ENCODE measurements at regions not wholly inside any gene's neighbourhood (a gene's known extent, or its start where the extent isn't known, plus 50 kb on each side); places are given as distances from the start of the nearest gene placed in this dataset.

GRCh38 chr3:27943106-27943505, 221.0 kb upstream of the EOMES start:
- DNase-seq: no peak

DNA sequence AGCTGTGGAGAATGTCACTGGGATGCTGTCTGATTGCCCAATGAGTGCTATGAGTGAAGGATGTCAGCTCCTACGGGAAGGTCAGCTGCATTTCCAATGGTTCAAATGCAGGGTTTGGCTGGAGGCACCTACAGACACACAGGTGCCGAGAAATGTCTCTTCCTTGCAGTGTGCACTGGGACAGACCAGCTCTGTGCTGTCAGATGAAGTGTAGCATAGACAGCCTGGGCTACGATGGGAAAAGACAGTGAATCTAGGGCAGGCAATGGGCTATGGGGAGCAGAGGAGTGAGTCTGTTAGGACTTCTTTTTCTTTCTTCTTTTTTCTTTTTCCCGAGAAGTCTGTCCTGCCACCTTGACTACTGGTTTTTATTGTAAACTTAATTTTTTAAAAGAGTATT, 223.1 kb upstream of the EOMES start:
- DNase-seq: no peak

- no peak for DNase-seq
Measured at GRCh38 chr3:27960133-27960532, 238.0 kb upstream of the EOMES start.

DNA sequence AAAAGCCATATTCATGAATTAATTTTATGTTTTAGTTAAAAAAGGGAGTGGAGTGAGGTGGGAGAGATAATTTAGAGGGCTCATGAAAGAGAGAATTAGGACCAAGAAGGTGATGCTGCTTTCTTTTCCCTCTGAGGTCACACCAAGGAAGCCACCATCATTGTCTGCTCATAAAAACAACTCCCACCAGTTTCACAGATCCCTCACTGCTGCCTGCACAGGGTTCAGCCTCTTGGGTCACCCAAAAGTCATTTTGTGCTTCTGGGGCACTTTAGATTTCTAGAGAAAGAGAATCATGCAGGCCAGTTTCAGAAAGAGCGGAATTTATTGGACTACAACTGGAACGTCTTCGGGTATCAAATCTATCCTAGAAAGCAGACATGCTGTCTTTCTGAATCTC, 241.4 kb upstream of the EOMES start:
- DNase-seq: no peak

GRCh38 chr3:27971600-27971999, 249.5 kb upstream of the EOMES start:
- DNase-seq: no peak

DNA sequence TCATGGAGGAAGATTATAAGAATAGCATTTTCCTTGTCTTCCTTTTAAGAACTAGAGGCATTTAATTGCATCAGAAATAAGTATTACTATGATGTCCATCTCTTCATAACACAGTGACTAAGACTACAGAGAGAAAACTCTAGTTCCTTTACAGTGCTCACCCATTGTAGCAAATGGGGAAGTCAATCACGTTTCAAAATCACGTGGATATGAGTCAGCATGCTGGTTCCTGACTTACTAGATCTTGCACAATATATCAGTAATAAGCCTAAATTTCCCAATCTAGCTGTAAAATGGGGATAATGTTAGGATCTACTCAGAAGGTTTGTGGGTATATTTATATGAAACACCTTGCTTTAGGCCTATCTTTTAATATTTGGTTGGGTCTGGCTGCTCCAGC, 254.8 kb upstream of the EOMES start:
- DNase-seq: no peak

GRCh38 chr3:27978440-27978839, 256.3 kb upstream of the EOMES start:
- no peak for DNase-seq

DNA sequence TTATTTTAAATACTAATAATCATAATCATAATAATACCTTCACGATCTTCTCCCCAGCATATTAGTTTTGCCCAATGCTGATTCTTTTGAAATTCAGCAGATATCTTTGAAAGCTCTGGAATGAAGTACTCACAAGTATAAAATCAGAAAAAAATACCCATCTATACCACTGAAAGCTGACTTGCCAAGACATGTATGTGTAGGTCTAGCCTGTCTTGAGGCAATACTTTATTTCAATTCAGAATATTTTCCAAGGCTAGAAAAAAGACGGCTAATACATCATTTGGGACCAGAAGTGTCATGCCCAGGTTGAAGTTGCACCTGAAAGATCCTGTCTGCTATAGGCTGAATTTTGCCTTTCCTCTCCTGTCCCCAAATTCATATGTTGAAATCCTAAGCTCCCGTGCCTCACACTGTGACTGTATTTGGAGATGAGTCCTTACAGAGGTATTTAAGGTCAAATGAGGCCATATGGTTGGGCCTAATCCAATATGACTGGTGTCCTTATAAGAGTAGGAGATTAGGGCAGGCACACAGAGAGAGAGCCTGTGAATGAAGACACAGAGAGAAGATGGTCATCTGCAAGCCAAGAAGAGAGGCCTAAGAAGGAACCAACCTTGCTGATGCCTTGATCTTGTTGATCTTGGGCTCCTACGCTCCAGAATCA, 255.9 kb upstream of the CMC1 start:
- DNase-seq: no peak

DNA sequence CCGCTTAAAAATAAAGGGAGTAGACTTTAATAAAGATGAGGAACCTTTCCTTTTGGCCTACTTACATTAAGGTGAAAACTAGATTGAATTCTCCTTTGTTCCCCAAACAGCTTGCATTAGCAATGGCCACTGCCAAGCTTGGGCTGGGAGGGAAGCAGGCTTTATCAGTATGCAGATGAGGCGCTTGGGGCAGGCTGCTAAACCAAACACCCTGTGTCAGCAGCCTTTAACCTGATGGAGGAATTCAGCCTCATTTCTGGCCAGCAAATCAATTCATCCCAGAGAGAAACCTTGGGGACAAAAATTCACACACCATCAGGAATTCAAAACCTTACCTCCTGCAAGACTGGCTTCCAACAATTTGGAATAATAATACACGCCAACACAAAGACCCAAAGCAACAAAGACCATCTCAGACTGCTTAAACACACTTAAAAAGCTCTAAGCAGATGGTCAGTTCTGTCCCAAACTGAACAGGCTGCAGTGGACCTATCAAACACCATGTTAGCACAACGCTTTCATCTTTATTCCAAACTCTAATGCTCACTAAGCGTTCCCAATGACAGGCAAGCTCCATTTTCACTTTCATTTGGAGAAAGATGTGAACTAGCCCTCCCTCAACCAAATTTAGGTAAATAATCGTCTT, 255.1 kb upstream of the CMC1 start:
- no peak for DNase-seq

DNA sequence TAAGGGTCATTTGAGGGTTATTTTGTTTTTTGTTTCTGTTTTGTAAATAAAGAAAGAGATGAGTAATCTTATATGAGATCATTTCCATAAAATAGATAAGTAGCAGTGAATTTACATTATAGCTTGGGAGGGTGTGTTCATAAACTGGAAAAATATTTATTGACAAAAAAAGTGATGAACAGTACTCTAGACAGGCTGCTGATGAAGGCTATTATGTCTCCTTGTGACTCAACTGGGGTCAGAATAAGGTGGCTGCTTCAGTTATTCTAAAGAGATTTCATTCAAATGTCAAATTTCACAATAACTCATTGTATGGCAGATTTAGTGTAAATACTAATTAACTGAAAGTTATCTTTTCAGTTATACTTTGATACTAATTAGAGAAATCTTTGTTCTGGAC, 251.1 kb upstream of the CMC1 start:
- DNase-seq: no peak

DNA sequence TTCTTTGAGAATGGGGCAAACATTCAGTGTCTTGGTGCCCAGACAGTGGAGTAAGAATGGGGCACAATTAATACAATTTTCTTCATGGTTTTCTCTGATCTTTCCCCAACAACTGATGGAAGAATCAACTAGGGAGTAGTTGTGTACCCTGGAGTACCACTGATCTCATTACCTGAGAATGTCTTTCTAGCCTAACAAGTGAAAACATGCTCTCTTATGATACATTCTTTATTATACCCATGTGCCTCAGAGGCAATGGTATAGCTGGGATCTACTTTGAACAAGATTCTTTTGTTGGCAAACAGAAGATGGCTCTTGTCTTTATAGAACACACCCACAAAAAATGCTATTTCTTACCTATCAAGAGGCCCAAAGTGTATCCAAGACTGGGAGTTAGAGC, 250.6 kb upstream of the CMC1 start:
- DNase-seq: no peak

GRCh38 chr3:27993051-27993450, 248.4 kb upstream of the CMC1 start:
- DNase-seq: no peak

- DNase-seq: no peak
Measured at GRCh38 chr3:28000608-28001007, 240.8 kb upstream of the CMC1 start.

- no peak for DNase-seq
Measured at GRCh38 chr3:28008235-28008634, 233.2 kb upstream of the CMC1 start.

DNA sequence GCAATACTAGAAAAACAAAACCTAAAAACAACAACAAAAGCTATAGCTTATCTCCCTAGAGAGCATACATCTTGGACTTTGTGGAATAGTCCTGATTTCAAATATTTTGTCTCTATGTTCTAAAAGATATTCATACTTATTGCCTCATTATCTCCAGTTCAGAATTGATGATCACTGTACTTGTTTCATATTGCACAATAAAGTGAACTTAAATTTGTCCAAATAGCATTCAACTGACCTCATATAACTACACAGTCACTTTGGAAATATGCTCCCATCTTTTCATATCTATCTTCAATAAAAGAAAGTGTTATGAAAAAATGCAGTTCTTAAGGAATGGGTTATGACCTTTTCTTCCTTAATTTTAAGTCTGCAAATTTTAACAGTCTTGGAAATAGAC, 228.6 kb upstream of the CMC1 start:
- DNase-seq: no peak

DNA sequence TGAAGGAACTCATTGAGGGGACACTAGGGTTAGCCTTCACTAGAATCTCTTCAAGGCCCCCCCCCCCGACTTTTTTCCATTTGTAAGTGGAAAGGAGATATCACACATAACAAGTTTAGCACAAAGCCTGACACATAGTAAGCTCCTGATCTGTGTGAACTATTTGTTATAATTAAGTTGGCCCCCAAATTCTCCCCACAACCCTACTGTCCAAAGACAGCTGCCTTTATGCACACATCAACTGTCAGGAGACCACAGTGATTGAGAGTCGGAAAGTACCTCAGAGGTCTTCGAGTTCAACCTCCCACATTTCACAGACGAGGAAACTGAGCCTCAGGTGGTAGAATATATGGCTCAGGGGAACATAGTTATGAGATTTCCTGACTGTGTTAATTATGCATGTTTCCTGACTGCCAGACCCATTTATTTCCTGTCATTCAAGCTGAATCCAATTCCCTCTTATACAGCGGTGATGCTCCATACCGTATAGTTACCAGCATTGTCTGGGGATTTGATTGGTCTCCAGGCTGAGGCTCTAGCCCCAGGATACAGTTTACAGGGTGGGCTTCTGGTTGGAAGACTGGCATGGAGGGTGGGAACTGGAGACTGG, 227.4 kb upstream of the CMC1 start:
- DNase-seq: no peak

- DNase-seq: no peak
Measured at GRCh38 chr3:28018925-28019718, 222.3 kb upstream of the CMC1 start.

GRCh38 chr3:28019740-28020139, 221.7 kb upstream of the CMC1 start:
- no peak for DNase-seq

DNA sequence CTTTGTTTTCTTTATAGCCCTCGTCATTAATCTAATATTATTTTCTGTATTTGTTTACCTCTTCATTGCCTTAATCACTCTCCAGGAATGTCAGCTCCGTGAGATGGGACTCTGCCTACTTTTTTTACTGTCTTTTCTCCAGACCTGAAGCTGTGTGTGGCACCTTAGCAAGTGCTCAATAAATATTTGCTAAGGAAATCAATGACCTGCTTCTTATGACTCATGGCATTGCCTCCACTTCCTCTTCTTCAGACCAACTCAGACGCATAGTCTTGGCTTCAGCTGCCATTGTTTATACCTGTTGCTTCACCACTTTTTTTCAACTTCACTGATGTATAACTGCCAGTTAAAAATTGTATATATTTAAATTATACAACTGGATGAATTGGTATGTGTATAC, 218.5 kb upstream of the CMC1 start:
- no peak for DNase-seq

DNA sequence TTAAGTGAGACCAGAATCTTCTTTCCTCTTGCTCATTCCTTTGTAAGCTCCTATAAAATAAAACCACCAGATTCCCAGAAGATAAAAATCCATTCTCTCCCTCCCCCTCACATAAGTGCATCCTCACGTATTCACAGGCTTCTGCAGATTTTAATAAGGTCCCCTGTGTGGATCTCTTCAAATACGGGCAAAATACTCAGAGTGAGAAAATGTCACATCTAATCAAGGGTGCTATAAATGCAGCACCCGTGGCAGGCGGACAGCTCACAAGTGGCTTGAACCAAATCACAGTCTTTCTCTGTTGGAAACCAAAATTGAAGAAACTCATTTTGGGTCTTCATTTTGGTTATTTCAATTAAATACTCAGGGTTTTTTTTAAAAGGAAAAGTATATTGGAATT, 212.9 kb upstream of the CMC1 start:
- no peak for DNase-seq

DNA sequence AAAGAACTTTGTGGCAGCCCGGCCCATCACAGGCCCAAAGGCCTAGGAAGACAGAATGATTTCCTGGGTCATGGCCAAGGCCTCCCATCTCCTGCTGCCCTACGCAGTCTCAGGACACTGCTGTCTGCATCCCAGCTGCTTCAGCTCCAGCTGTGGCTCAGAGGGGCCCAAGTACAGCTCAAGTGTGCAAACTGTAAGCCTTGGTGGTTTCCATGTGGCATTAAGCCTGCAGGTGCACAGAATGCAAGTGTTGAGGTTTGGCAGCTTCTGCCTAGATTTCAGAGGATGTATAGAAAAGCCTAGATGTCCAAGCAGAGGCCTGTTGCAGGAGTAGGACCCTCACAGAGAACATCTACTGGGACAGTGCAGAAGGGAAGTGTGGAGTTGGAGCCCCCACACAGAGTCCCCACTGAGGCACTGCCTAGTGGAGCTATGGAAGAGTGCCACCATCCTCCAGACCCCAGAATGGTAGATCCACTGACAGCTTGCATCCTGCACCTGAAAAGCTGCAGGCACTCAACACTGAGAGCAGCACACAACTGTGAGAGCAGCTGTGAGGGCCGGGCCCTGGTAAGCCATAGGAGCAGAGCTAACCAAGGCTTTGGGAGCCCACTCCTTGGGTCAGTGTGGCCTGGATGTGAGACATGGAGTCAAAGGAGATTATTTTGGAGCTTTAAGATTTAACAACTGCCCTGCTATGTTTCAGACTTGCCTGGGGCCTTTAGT, 208.2 kb upstream of the CMC1 start:
- DNase-seq: no peak

DNA sequence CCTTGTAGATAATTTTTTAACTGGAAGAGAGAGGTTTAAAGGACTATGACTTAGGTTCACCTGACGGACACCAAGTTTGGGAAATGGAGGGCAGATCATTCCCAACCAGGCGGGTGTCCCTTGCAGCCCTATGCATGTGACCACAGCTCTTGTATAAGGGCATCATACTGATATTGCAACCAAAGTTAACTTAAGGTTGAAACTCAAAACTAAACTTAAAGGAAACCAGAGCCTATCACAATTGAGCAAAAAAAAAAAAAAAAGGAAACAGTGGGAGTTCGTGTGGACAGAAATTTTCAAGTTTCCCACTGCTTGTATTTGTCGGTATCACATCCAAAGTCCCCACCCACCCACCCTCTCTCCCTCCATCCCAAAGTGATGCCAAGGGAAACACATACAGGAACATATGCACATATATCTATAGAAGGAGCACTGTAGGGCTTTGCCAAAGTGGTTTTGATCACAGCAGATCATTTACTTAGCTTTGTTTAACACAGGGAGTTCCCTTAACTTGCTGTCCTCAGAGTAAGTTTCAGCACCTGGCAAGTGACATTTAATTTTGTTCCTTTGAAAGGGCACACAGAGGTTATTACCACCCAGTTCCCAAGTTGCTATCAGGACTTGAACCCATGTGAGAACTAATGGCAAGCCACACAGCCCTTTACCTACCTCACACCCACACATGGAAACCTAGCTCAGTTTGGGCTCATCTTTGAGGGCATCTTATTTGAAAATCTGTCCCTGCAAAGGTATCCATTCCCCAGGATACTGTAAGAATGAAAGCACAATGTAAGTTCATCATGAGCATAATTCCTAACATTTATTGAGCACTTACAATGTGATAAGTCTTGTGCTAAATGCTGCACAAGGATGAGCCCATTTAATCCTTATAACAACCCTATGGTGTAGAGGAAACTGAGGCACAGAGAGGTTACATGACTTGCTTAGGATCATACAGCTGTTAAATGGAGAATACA, 204.5 kb upstream of the CMC1 start:
- DNase-seq: no peak

All from hindlimb muscle (tissue), 1 donor.